Fibroblast of lung (primary cell): ENCODE measurements at regions not wholly inside any gene's neighbourhood (a gene's known extent, or its start where the extent isn't known, plus 50 kb on each side); places are given as distances from the start of the nearest gene placed in this dataset.

Experiments used
- DNase-seq, 2 donors: peaks; one replicate each; pipeline versions ENCODE4 v3.0.0 to v3.0.0-alpha.2; 2010; ENCODE audit warnings: low read depth in 2 of 2
- H2AFZ ChIP-seq: 2 replicates; pipeline ENCODE4 v1.5.1; 2012; ENCODE audit warnings: low read length, control low read depth, inconsistent platforms
- H3K27ac ChIP-seq: 2 replicates; pipeline ENCODE4 v1.5.1; 2011; ENCODE audit warnings: low read length, control low read depth; ENCODE audit not compliant: insufficient read depth
- H3K27me3 ChIP-seq: 2 replicates; pipeline ENCODE4 v1.5.1; 2011; ENCODE audit warnings: mild to moderate bottlenecking, low read length; ENCODE audit not compliant: control insufficient read depth, insufficient read depth
- H3K36me3 ChIP-seq: 2 replicates; pipeline ENCODE4 v1.5.1; 2011; ENCODE audit warnings: low read length; ENCODE audit not compliant: control insufficient read depth, insufficient read depth
- H3K4me1 ChIP-seq: 2 replicates; pipeline ENCODE4 v1.5.1; 2011; ENCODE audit warnings: low read length; ENCODE audit not compliant: control insufficient read depth, insufficient read depth; ENCODE audit errors: extremely low read depth
- H3K4me2 ChIP-seq: 2 replicates; pipeline ENCODE4 v1.5.1; 2011; ENCODE audit warnings: low read length, control low read depth; ENCODE audit not compliant: insufficient read depth; ENCODE audit errors: extremely low read depth
- H3K4me3 ChIP-seq, 4 experiments: fragments of 200-600 bp in 1 of 4; sonication (generic) in 1 of 4; replicated peaks in 1 of 4; 2 replicates each; pipeline ENCODE4 v1.5.1; 2011 to 2016; ENCODE audit warnings: low read length in 4 of 4, low read depth in 3 of 4, mild to moderate bottlenecking in 3 of 4, control low read depth in 2 of 4, inconsistent platforms in 1 of 4, mixed read lengths in 1 of 4; ENCODE audit not compliant: insufficient read depth in 1 of 4; ENCODE audit errors: control extremely low read depth in 1 of 4
- H3K79me2 ChIP-seq: 2 replicates; pipeline ENCODE4 v1.5.1; 2012; ENCODE audit warnings: mild to moderate bottlenecking, low read length, inconsistent platforms; ENCODE audit not compliant: control insufficient read depth, insufficient read depth
- H3K9ac ChIP-seq: 2 replicates; pipeline ENCODE4 v1.5.1; 2011; ENCODE audit warnings: mild to moderate bottlenecking, low read length, control low read depth; ENCODE audit not compliant: insufficient read depth
- H3K9me3 ChIP-seq: 2 replicates; pipeline ENCODE4 v1.5.1; 2012; ENCODE audit warnings: low read depth, low read length; ENCODE audit not compliant: control insufficient read depth, insufficient read depth
- H4K20me1 ChIP-seq: 2 replicates; pipeline ENCODE4 v1.5.1; 2011; ENCODE audit warnings: low read length; ENCODE audit not compliant: control insufficient read depth, insufficient read depth; ENCODE audit errors: extremely low read depth
- EZH2 ChIP-seq: IDR thresholded peaks from 2 replicates; pipeline ENCODE4 v1.5.1; 2012; ENCODE audit warnings: low read length, control low read depth, mild to moderate bottlenecking; ENCODE audit errors: missing control alignments
- TF ChIP-seq, protein P1 (sequence below), 2 donors: IDR thresholded peaks in 1 of 2; conservative IDR thresholded peaks in 1 of 2; 1 replicate in 1 of 2; 2 replicates in 1 of 2; pipeline ENCODE4 v1.5.1; 2011 to 2012; ENCODE audit warnings: low read length in 2 of 2, control low read depth in 1 of 2, inconsistent platforms in 1 of 2, low read depth in 1 of 2, mild to moderate bottlenecking in 1 of 2

DNA sequence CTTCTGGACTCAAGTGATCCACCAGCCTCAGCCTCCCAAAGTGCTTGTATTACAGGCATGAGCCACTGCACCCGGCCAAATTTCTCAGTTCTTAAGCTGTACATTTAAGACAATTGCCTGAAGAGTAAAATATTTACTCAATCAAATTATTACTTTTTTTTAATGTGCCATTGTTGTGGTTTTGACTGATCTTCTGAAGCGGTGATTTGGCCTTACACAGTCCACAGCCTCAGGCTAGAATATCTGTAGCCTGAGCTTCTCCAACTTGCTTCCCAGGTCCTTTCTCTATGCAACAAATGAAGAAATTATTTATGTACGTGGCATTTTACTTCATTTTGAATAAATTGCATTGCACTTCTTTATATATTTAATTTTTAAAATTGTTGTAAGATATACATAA, 281.3 kb downstream of the KLF5 start:
- no peak for TF ChIP-seq EZH2
- TF ChIP-seq, protein P1, sequence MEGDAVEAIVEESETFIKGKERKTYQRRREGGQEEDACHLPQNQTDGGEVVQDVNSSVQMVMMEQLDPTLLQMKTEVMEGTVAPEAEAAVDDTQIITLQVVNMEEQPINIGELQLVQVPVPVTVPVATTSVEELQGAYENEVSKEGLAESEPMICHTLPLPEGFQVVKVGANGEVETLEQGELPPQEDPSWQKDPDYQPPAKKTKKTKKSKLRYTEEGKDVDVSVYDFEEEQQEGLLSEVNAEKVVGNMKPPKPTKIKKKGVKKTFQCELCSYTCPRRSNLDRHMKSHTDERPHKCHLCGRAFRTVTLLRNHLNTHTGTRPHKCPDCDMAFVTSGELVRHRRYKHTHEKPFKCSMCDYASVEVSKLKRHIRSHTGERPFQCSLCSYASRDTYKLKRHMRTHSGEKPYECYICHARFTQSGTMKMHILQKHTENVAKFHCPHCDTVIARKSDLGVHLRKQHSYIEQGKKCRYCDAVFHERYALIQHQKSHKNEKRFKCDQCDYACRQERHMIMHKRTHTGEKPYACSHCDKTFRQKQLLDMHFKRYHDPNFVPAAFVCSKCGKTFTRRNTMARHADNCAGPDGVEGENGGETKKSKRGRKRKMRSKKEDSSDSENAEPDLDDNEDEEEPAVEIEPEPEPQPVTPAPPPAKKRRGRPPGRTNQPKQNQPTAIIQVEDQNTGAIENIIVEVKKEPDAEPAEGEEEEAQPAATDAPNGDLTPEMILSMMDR (conservative IDR thresholded peaks at IDR 0.05 in 1 of 2, IDR thresholded peaks at IDR 0.05 in 1 of 2; ENCODE audit: low read depth in 1 of 2, low read length in 2 of 2) = no peak
- H3K4me1 ChIP-seq = no peaks in the 10 kb centered on the region
- no peak overlapping the region for H3K9ac ChIP-seq

DNA sequence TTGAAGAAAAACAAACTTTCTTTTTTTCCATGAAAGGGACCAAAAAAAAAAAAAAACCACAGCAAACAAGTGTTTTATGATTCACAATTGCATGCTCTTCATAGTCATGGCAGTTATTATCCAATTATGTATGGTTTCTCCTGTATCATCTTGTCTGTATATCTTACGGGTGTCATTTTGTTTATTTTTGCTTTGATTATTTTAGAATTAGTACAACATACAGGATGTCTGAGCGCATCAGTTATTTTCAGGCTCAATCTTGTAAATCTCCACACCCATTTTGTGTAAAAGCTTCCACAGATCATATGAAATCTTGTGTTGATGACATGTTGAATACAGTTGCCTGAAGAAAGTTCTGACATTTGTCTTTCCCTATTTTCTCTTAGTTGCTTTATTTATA, 280.3 kb downstream of the KLF5 start:
- TF ChIP-seq, protein P1 (conservative IDR thresholded peaks at IDR 0.05 in 1 of 2, IDR thresholded peaks at IDR 0.05 in 1 of 2; ENCODE audit: low read depth in 1 of 2, low read length in 2 of 2) = no peak
- TF ChIP-seq EZH2 = no peak
- H3K79me2 ChIP-seq = no peaks in the 10 kb centered on the region
- no peaks in the 10 kb centered on the region for H3K9me3 ChIP-seq
- H3K9ac ChIP-seq = no peak overlapping the region
- H3K4me3 ChIP-seq = no peak overlapping the region
- no peak overlapping the region for H3K4me2 ChIP-seq
- DNase-seq = no peak
- H2AFZ ChIP-seq = no peak overlapping the region
- H3K4me1 ChIP-seq = no peaks in the 10 kb centered on the region
- no peaks in the 10 kb centered on the region for H3K27me3 ChIP-seq
- H4K20me1 ChIP-seq = no peaks in the 10 kb centered on the region
- no peak overlapping the region for H3K27ac ChIP-seq
- H3K36me3 ChIP-seq = no peaks in the 10 kb centered on the region

More for the DNA sequence above, 281.3 kb downstream of the KLF5 start:
- H3K27me3 ChIP-seq = no peaks in the 10 kb centered on the region
- H3K27ac ChIP-seq = no peak overlapping the region
- H3K79me2 ChIP-seq = no peaks in the 10 kb centered on the region
- no peak overlapping the region for H2AFZ ChIP-seq
- H3K36me3 ChIP-seq = no peaks in the 10 kb centered on the region
- DNase-seq = no peak
- H3K4me3 ChIP-seq = no peak overlapping the region
- H4K20me1 ChIP-seq = no peaks in the 10 kb centered on the region
- H3K9me3 ChIP-seq = no peaks in the 10 kb centered on the region
- no peak overlapping the region for H3K4me2 ChIP-seq

DNA sequence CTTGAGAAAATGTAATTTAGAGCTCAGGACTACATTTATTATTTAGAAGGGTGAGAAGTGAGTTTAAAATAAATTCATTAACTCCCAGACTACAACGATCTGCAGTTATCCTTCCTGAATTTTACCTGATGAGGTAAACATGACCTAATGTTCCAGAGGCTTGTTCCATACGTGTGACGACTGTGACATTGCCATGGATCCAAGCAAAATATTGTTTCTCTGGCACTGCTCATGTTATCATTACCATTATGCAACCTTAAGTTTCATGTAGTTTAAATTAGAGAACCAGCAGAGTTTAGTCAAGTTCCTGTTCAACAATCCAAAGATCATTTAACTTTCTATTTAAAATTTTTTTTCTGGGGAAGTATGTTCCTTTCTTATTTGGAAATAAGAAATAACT, 279.6 kb downstream of the KLF5 start:
- H3K27me3 ChIP-seq = no peaks in the 10 kb centered on the region
- H3K4me2 ChIP-seq = no peak overlapping the region
- H3K79me2 ChIP-seq = no peaks in the 10 kb centered on the region
- TF ChIP-seq EZH2 = no peak
- TF ChIP-seq, protein P1 (conservative IDR thresholded peaks at IDR 0.05 in 1 of 2, IDR thresholded peaks at IDR 0.05 in 1 of 2; ENCODE audit: low read depth in 1 of 2, low read length in 2 of 2) = no peak
- H2AFZ ChIP-seq = no peak overlapping the region
- no peaks in the 10 kb centered on the region for H3K36me3 ChIP-seq
- no peak overlapping the region for H3K9ac ChIP-seq
- H3K9me3 ChIP-seq = no peaks in the 10 kb centered on the region
- no peak for DNase-seq
- no peak overlapping the region for H3K27ac ChIP-seq
- no peak overlapping the region for H3K4me3 ChIP-seq
- no peaks in the 10 kb centered on the region for H3K4me1 ChIP-seq
- H4K20me1 ChIP-seq = no peaks in the 10 kb centered on the region
